ENCODE measurements at regions not wholly inside any gene's neighbourhood (a gene's known extent, or its start where the extent isn't known, plus 50 kb on each side); places are given as distances from the start of the nearest gene placed in this dataset.

GRCh38 chr11:104524254-104524653 lies 360.3 kb upstream of the PDGFD start:
- H3K4me3 ChIP-seq (ENCODE audit: low read depth, low read length) = no peak overlapping the region
- no peaks in the 10 kb centered on the region for H3K36me3 ChIP-seq (ENCODE audit: control insufficient read depth in 2 of 2, insufficient read depth in 1 of 2, low read length in 2 of 2)
- H3K9me3 ChIP-seq (ENCODE audit: control insufficient read depth, insufficient read depth, low read depth, low read length) = no peaks in the 10 kb centered on the region
- no peaks in the 10 kb centered on the region for H3K4me1 ChIP-seq (ENCODE audit: control insufficient read depth, insufficient read depth, low read length)
- ChIA-PET POLR2A (no interaction called here), CTCF (no interaction called here)
- no peak overlapping the region for H3K27ac ChIP-seq (ENCODE audit: extremely low read depth, low read depth, low read length)
- no peak for TF ChIP-seq PATZ1 (tag by site-specific recombination; IDR thresholded peaks at IDR 0.05)
- TF ChIP-seq ZNF585B (tag by site-specific recombination; IDR thresholded peaks at IDR 0.05) = no peak
- TF ChIP-seq PRDM1 (tag by site-specific recombination; IDR thresholded peaks at IDR 0.05) = no peak
- TF ChIP-seq ZBTB26 (tag by site-specific recombination; optimal IDR thresholded peaks at IDR 0.05) = no peak
- no peak for TF ChIP-seq PRDM10 (tag by site-specific recombination; IDR thresholded peaks at IDR 0.05)
- TF ChIP-seq PRDM4 (tag by site-specific recombination; IDR thresholded peaks at IDR 0.05) = no peak
- no peak for TF ChIP-seq ZNF280D (tag by site-specific recombination; IDR thresholded peaks at IDR 0.05)
- no peak for TF ChIP-seq ZNF211 (tag by site-specific recombination; IDR thresholded peaks at IDR 0.05; ENCODE audit: low read depth)
- TF ChIP-seq ELK4 (IDR thresholded peaks at IDR 0.05; ENCODE audit: borderline replicate concordance, low read depth, low read length) = no peak
- TF ChIP-seq EGR2 (tag by site-specific recombination; IDR thresholded peaks at IDR 0.05; ENCODE audit: low read depth) = no peak
- TF ChIP-seq ZNF221 (tag by site-specific recombination; IDR thresholded peaks at IDR 0.05; ENCODE audit: borderline replicate concordance) = no peak
- TF ChIP-seq KLF9 (tag by site-specific recombination; IDR thresholded peaks at IDR 0.05; ENCODE audit: low read depth) = no peak
- no peak for TF ChIP-seq ZNF362 (tag by site-specific recombination; IDR thresholded peaks at IDR 0.05)
- no peak for TF ChIP-seq KLF17 (tag by site-specific recombination; IDR thresholded peaks at IDR 0.05)
- no peak for TF ChIP-seq ZNF521 (tag by site-specific recombination; IDR thresholded peaks at IDR 0.05)
- TF ChIP-seq ZFHX2 (tag by site-specific recombination; conservative IDR thresholded peaks at IDR 0.05) = no peak
- no peak for TF ChIP-seq ZNF571 (tag by site-specific recombination; IDR thresholded peaks at IDR 0.05)

All from HEK293 (cell line).